SKM-1 (cell line): ENCODE measurements at regions not wholly inside any gene's neighbourhood (a gene's known extent, or its start where the extent isn't known, plus 50 kb on each side); places are given as distances from the start of the nearest gene placed in this dataset.
"Not testable (repeated sequence)": the region's sequence is repeated elsewhere in the genome, so short reads cannot be mapped to it uniquely, and the experiment has no call there.

Experiments
- DNase-seq: peaks from one replicate; lab custom pipeline; 2025; ENCODE audit not compliant: unreplicated experiment; lab: John Stamatoyannopoulos, UW

- DNase-seq = no peak
Measured at GRCh38 chr16:86072328-86073102, 173.6 kb downstream of the IRF8 start.

- no peak for DNase-seq
Measured at GRCh38 chr16:86073103-86073625, 174.2 kb downstream of the IRF8 start.

GRCh38 chr16:86073763-86074493 lies 175.0 kb downstream of the IRF8 start:
- DNase-seq = no peak

DNA sequence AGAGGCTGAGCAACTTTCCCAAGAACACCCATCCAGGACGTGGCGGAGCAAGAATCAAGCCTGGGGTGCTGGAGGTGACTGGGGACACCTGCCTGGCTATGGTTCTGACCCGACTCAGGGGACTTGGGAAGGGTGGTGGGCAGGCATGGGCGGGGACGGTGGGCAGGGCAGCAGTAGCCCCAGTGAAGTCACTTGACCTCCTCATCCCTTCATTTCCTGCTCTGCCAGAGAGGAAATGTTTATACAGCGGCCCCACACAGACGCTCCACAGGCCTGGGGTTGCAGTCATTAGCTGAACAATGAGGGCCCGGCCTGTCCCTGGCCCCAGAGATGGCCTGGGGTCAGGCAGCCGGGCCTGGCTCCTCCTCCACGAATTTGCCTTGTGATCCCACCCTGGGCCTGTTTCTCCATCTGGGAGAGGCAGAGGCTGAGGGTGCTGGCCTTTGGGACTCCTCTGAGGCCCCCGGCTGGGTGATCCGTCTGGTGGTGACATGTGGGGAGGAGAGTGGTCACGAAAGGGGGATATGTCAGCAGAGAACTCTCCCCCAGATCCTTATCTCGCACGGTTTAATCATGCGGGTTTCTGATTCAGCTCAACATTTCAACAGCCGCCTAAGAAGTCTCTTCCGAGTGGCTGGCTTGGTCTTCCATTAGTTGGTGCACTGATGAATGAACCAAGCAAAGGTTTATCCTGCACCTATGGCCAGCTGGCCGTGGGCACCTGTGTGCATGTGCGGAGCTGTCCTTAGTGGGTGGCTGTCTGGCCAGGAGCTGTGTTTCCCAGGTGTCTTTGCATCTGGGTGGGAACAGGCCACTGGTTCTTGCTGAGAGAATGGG lies 175.9 kb downstream of the IRF8 start:
- no peak for DNase-seq

DNA sequence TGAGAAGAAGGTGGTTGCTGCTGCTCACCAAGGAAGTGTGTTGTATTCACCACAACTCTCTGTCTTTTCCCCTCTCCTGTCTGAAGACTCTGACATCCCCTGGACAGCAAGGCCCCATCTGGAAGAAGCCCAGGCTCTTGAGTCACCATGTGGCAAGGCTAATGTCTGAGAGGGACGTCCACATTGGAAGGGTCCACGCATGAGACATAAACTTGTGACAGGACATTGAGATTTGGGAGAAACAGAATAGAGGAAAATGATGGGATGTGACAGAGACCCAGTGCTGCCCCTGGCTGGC lies 176.5 kb downstream of the IRF8 start:
- DNase-seq = no peak

DNA sequence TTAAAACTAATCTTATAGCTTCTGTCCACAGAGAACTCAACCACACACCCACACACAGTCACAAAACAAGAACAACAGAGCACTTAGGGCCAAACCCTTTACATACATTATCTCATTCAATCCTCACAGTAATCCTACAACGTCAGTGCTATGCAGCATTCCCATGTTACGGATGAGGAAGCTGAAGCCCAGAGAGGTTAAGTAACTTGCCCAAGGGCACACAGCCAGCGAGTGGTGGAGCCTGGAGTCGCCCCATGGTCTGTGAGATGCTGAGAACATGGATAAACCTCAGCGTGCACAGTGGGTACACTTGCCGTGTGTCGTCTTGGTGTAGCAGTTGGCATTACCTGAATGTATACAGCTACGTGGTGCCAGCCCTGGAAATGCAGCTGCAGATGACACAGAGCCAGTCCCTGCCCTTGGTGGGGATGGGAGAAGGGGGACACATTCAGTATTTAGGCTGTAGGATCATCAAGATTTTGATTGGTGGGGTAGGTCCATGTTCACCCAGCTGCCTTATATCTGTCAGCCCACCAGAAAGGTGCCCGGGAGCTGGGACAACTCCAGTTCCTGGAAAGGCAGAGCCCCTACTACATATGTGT lies 177.0 kb downstream of the IRF8 start:
- DNase-seq = no peak

- DNase-seq = no peak
Measured at GRCh38 chr16:86076606-86077005, 177.6 kb downstream of the IRF8 start.

GRCh38 chr16:86077243-86077940 lies 178.4 kb downstream of the IRF8 start:
- DNase-seq = no peak

GRCh38 chr16:86078121-86078600 lies 179.2 kb downstream of the IRF8 start:
- DNase-seq = no peak

GRCh38 chr16:86078711-86079110 lies 179.7 kb downstream of the IRF8 start:
- not testable (repeated sequence) for DNase-seq

GRCh38 chr16:86079255-86079885 lies 180.4 kb downstream of the IRF8 start:
- no peak for DNase-seq

GRCh38 chr16:86080131-86080875 lies 181.3 kb downstream of the IRF8 start:
- no peak for DNase-seq

GRCh38 chr16:86080982-86081381 lies 182.0 kb downstream of the IRF8 start:
- DNase-seq = no peak

DNA sequence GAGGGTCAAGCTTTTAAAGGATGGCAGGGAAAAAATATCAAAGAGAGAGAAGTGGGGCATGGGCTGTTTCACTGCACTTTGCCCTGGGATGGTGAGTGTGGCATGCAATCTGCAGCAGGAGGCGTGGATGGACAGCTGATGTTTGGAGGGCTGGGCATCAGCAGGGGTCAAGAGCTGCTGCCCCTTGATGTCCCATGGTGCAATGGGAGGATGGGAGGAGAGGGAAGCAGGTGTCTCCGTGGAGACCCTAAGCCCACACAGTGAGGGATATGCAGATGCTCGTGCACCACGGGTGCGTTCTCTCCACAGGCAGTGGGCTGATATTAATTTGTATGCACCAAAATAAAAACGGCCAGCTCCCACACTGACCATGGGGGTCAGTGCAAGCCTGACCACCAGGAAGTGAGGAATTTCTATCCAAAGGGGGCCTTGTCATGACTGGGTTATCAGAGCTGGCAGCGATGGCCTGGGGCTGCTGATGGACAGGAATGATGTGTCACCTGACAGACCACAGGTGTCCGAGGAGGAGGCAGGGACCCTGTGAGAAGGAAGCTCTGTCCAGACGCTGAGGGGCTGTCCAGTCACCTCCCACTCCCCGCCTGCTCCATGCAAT lies 183.6 kb downstream of the IRF8 start:
- DNase-seq = no peak

DNA sequence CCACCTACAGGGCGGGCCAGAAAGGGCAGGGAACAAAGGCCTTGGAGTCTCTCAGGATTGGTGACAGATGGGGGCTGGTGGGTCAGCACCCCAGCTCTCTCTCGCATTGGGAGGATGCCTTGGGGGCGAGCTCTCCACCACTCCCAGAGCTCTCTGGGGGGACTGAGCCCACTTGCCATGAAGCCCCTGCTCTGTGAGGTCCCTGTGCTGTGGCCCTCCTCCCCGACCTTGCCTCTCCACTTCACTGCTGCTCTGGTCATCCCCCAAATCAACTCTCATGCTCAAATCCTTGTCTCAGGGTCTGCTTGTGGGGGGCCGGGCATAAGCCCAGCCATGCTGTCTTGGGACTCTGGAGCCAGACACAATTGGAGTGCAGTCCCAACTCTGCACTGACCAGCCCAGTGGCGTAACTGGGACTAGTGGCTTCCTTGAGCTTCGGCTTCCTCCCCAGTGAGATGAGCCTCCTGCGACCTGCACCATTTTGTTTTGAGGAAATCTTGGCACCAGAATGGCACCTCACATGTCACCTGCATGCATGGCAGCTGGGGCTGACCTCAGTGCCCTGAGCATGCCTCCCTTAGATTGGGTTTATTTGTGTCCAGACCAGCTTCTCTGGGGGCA lies 184.5 kb downstream of the IRF8 start:
- no peak for DNase-seq

- DNase-seq = no peak
Measured at GRCh38 chr16:86085161-86085611, 186.2 kb downstream of the IRF8 start.

DNA sequence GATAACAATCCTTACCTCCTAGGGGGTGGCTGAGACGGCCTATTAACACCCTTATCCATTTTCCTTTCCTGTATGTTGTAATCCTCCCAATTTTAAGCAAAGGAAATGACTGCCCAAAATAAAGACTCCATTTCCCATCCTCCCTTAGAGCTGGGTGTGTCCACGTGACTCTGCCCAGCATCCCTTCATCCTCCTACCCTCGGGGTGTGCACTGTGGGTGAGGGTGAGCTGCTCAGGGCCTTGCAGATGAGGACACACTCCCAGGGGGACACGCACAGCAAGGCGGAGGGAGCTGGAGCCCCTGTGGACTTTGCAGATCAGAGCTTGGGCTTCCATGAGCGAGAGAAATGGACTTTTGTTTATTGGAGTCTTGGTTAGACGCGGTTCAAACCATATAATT lies 186.8 kb downstream of the IRF8 start:
- no peak for DNase-seq

- no peak for DNase-seq
Measured at GRCh38 chr16:86086471-86086870, 187.5 kb downstream of the IRF8 start.
